NT2/D1 (cell line): ENCODE measurements at regions not wholly inside any gene's neighbourhood (a gene's known extent, or its start where the extent isn't known, plus 50 kb on each side); places are given as distances from the start of the nearest gene placed in this dataset.

Experiments used
- DNase-seq: peaks from one replicate; pipeline ENCODE4 v3.0.0-alpha.2; 2011; ENCODE audit warnings: low read depth, low spot score
- H3K27me3 ChIP-seq: 2 replicates; pipeline ENCODE4 v1.6.0; 2011; ENCODE audit warnings: mild to moderate bottlenecking; ENCODE audit not compliant: insufficient read length, insufficient read depth
- H3K36me3 ChIP-seq: 2 replicates; pipeline ENCODE4 v1.6.1; 2011; ENCODE audit warnings: mild to moderate bottlenecking, low read length, mixed read lengths; ENCODE audit not compliant: insufficient read depth, insufficient read length
- H3K4me1 ChIP-seq: 2 replicates; pipeline ENCODE4 v1.5.1; 2011; ENCODE audit not compliant: insufficient read depth, insufficient read length
- H3K4me3 ChIP-seq: 2 replicates; pipeline ENCODE4 v1.5.1; 2011; ENCODE audit warnings: low read depth; ENCODE audit not compliant: insufficient read length
- H3K9ac ChIP-seq: 2 replicates; pipeline ENCODE4 v1.6.0; 2011; ENCODE audit warnings: low read depth; ENCODE audit not compliant: insufficient read length
- H3K9me3 ChIP-seq: 2 replicates; pipeline ENCODE4 v1.5.1; 2011; ENCODE audit warnings: mild to moderate bottlenecking, low read length; ENCODE audit not compliant: insufficient read depth
- SUZ12 ChIP-seq: IDR thresholded peaks from 2 replicates; pipeline ENCODE4 v1.6.1; 2011; ENCODE audit not compliant: insufficient read length, insufficient read depth; ENCODE audit errors: extremely low read depth
- YY1 ChIP-seq: IDR thresholded peaks from 2 replicates; pipeline ENCODE4 v1.6.1; 2011; ENCODE audit not compliant: insufficient read length, insufficient read depth
- ZNF274 ChIP-seq: IDR thresholded peaks from 2 replicates; pipeline ENCODE4 v1.6.1; 2011; ENCODE audit warnings: mild to moderate bottlenecking, low read depth, low read length

- Histone ChIP-seq H3K4me1 (no peaks in the 10 kb centered on the region), H3K27me3 (no peaks in the 10 kb centered on the region), H3K9me3 (0 out of 2 replicates have a peak, but pooled peaks cover 5% of the 10 kb centered on the region), H3K9ac (no peak overlapping the region), H3K36me3 (no peaks in the 10 kb centered on the region), H3K4me3 (no peak overlapping the region)
- TF ChIP-seq SUZ12 (no peak), ZNF274 (no peak), YY1 (no peak)
- DNase-seq: no peak
Measured at GRCh38 chr15:69718436-69718835, 265.8 kb downstream of the RPLP1 start.

GRCh38 chr15:69718916-69719315, 266.3 kb downstream of the RPLP1 start:
- no peaks in the 10 kb centered on the region for H3K4me1 ChIP-seq
- H3K9ac ChIP-seq: no peak overlapping the region
- H3K9me3 ChIP-seq: 0 out of 2 replicates have a peak, but pooled peaks cover 5% of the 10 kb centered on the region
- DNase-seq: no peak
- H3K36me3 ChIP-seq: no peaks in the 10 kb centered on the region
- TF ChIP-seq YY1 (no peak), ZNF274 (no peak), SUZ12 (no peak)
- H3K4me3 ChIP-seq: no peak overlapping the region
- H3K27me3 ChIP-seq: no peaks in the 10 kb centered on the region

GRCh38 chr15:69719527-69720240, 267.1 kb downstream of the RPLP1 start:
- Histone ChIP-seq H3K4me1 (no peaks in the 10 kb centered on the region), H3K4me3 (no peak overlapping the region), H3K9ac (no peak overlapping the region), H3K9me3 (0 out of 2 replicates have a peak, but pooled peaks cover 5% of the 10 kb centered on the region), H3K36me3 (no peaks in the 10 kb centered on the region), H3K27me3 (no peaks in the 10 kb centered on the region)
- no peak for DNase-seq
- TF ChIP-seq YY1 (no peak), SUZ12 (no peak), ZNF274 (no peak)

- Histone ChIP-seq H3K4me3 (no peak overlapping the region), H3K27me3 (no peaks in the 10 kb centered on the region), H3K9ac (no peak overlapping the region), H3K4me1 (no peaks in the 10 kb centered on the region), H3K36me3 (no peaks in the 10 kb centered on the region), H3K9me3 (0 out of 2 replicates have a peak, but pooled peaks cover 5% of the 10 kb centered on the region)
- no peak for TF ChIP-seq SUZ12
- TF ChIP-seq YY1: no peak
- TF ChIP-seq ZNF274: no peak
- DNase-seq: no peak
Measured at GRCh38 chr15:69720536-69720935, 267.9 kb downstream of the RPLP1 start.

GRCh38 chr15:69722924-69723323, 270.3 kb downstream of the RPLP1 start:
- TF ChIP-seq ZNF274 (no peak), YY1 (no peak), SUZ12 (no peak)

GRCh38 chr15:69723404-69724096, 270.9 kb downstream of the RPLP1 start:
- TF ChIP-seq ZNF274: no peak
- TF ChIP-seq YY1: no peak
- TF ChIP-seq SUZ12: no peak

More at GRCh38 chr15:69722924-69723323, 270.3 kb downstream of the RPLP1 start:
- Histone ChIP-seq H3K27me3 (no peaks in the 10 kb centered on the region), H3K9me3 (0 out of 2 replicates have a peak, but pooled peaks cover 5% of the 10 kb centered on the region), H3K36me3 (no peaks in the 10 kb centered on the region), H3K4me3 (no peak overlapping the region), H3K4me1 (peaks cover 4% of the 10 kb centered on the region), H3K9ac (no peak overlapping the region)
- no peak for DNase-seq

GRCh38 chr15:69724333-69724732, 271.7 kb downstream of the RPLP1 start:
- H3K36me3 ChIP-seq: no peaks in the 10 kb centered on the region
- no peak for DNase-seq
- H3K9ac ChIP-seq: no peak overlapping the region
- TF ChIP-seq YY1 (no peak), SUZ12 (no peak), ZNF274 (no peak)
- no peaks in the 10 kb centered on the region for H3K27me3 ChIP-seq
- 0 out of 2 replicates have a peak, but pooled peaks cover 5% of the 10 kb centered on the region for H3K9me3 ChIP-seq
- H3K4me1 ChIP-seq: peaks cover 4% of the 10 kb centered on the region
- H3K4me3 ChIP-seq: no peak overlapping the region

More at GRCh38 chr15:69723404-69724096, 270.9 kb downstream of the RPLP1 start:
- Histone ChIP-seq H3K4me1 (peaks cover 4% of the 10 kb centered on the region), H3K9me3 (0 out of 2 replicates have a peak, but pooled peaks cover 5% of the 10 kb centered on the region), H3K4me3 (no peak overlapping the region), H3K36me3 (no peaks in the 10 kb centered on the region), H3K27me3 (no peaks in the 10 kb centered on the region), H3K9ac (no peak overlapping the region)
- no peak for DNase-seq
